NB4 (cell line): ENCODE measurements at regions not wholly inside any gene's neighbourhood (a gene's known extent, or its start where the extent isn't known, plus 50 kb on each side); places are given as distances from the start of the nearest gene placed in this dataset.

Experiments
- MYC ChIP-seq: IDR thresholded peaks from 2 replicates; pipeline ENCODE4 v1.6.1; 2011; ENCODE audit warnings: low read depth, low read length
- POLR2A ChIP-seq: IDR thresholded peaks from 2 replicates; pipeline ENCODE4 v1.6.1; 2011; ENCODE audit warnings: mild to moderate bottlenecking; ENCODE audit not compliant: insufficient read length; ENCODE audit errors: extremely low read depth
- TF ChIP-seq, protein P1 (sequence below): IDR thresholded peaks from one replicate; pipeline ENCODE4 v1.5.1; 2012; ENCODE audit warnings: low read depth, low read length

DNA sequence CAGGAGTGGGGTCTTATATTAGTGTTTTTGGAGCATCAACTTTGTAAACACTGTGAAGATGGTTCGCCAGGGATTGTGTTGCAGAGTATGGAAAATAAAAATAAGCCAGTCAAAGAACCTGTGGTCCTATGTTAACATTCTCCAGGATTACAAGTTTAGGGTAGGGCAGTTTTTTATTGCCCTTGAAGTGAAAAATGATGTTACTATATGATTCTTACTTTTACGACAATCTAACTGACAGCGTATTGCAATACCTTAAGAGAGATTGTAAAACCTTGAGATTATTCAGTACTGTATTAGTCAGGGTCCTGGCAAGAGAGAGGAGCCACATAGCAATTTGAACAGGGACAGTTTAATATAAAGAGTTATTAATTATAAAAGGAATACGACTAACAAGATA lies 144.7 kb upstream of the ZNF608 start:
- TF ChIP-seq, protein P1, sequence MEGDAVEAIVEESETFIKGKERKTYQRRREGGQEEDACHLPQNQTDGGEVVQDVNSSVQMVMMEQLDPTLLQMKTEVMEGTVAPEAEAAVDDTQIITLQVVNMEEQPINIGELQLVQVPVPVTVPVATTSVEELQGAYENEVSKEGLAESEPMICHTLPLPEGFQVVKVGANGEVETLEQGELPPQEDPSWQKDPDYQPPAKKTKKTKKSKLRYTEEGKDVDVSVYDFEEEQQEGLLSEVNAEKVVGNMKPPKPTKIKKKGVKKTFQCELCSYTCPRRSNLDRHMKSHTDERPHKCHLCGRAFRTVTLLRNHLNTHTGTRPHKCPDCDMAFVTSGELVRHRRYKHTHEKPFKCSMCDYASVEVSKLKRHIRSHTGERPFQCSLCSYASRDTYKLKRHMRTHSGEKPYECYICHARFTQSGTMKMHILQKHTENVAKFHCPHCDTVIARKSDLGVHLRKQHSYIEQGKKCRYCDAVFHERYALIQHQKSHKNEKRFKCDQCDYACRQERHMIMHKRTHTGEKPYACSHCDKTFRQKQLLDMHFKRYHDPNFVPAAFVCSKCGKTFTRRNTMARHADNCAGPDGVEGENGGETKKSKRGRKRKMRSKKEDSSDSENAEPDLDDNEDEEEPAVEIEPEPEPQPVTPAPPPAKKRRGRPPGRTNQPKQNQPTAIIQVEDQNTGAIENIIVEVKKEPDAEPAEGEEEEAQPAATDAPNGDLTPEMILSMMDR, result no peak
- TF ChIP-seq POLR2A, result no peak
- TF ChIP-seq MYC, result no peak
